AG04449 (cell line): ENCODE measurements at regions not wholly inside any gene's neighbourhood (a gene's known extent, or its start where the extent isn't known, plus 50 kb on each side); places are given as distances from the start of the nearest gene placed in this dataset.
"Not testable (repeated sequence)": the region's sequence is repeated elsewhere in the genome, so short reads cannot be mapped to it uniquely, and the experiment has no call there.

ENCODE experiments used
- CTCF ChIA-PET: fragments of 350-600 bp; formaldehyde crosslinking; extraction: SDS; loops from one replicate; lab custom pipeline; 2021; ENCODE audit warnings: antibody characterized with exemption; lab: Yijun Ruan, JAX
- POLR2A ChIA-PET: fragments of 400-600, 350-600 bp; formaldehyde crosslinking; extraction: SDS; loops from one replicate; lab custom pipeline; 2020; ENCODE audit warnings: antibody characterized with exemption, inconsistent platforms; lab: Yijun Ruan, JAX
- DNase-seq: peaks from one replicate; pipeline ENCODE4 v3.0.0-alpha.2; 2010; ENCODE audit warnings: low read depth, low spot score
- H3K4me3 ChIP-seq: 2 replicates; pipeline ENCODE4 v1.5.1; 2011; ENCODE audit warnings: low read depth, mild to moderate bottlenecking, control low read depth, low read length
- TF ChIP-seq, protein P1 (sequence below): IDR thresholded peaks from one replicate; pipeline ENCODE4 v1.5.1; 2011; ENCODE audit warnings: mild to moderate bottlenecking, moderate library complexity, low read length, control low read depth, inconsistent platforms; ENCODE audit not compliant: insufficient read depth; ENCODE audit errors: missing control alignments

DNA sequence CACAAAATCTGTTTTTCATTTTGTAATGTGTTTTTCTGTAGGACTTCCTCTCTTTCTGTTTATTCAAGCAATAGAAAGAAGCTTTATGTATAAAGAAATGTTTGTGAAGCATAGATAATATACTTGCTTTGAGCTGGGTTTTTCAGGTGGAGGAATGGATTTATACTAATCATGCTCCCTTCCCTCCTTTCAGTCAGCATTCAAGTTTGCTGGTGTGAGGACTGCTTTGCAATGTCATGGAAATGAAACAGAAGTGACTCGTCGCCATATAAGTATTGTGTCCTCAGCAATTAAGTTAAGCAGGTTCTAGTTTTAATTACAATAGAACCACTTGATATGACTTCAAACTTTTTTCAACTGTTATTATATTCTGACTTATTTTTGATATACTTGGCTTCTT is 1447.1 kb downstream of the PCDH19 start:
- POLR2A ChIA-PET, result no interaction called here
- no peak overlapping the region for H3K4me3 ChIP-seq
- no peak for DNase-seq
- TF ChIP-seq, protein P1, sequence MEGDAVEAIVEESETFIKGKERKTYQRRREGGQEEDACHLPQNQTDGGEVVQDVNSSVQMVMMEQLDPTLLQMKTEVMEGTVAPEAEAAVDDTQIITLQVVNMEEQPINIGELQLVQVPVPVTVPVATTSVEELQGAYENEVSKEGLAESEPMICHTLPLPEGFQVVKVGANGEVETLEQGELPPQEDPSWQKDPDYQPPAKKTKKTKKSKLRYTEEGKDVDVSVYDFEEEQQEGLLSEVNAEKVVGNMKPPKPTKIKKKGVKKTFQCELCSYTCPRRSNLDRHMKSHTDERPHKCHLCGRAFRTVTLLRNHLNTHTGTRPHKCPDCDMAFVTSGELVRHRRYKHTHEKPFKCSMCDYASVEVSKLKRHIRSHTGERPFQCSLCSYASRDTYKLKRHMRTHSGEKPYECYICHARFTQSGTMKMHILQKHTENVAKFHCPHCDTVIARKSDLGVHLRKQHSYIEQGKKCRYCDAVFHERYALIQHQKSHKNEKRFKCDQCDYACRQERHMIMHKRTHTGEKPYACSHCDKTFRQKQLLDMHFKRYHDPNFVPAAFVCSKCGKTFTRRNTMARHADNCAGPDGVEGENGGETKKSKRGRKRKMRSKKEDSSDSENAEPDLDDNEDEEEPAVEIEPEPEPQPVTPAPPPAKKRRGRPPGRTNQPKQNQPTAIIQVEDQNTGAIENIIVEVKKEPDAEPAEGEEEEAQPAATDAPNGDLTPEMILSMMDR, result no peak
- CTCF ChIA-PET, result no interaction called here

DNA sequence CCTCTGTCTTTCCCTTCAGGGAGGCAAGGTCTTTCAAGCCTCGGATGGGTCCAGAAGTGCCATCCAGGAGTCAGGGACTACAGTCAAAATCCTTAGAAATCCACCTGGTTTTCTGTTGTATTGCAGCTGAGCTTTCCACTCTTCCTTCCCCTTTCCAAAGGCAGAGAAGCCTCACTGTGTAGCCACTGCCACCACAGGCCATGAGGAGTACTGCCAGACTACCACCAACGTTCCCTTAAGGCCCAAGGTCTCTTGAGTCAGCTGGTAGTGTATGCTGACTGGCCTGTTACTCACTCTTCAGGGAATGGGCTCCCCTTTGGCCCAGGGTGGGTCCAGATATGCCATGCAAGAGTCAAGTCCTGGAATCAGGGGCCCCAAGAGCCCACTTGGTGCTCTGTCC is 1454.1 kb downstream of the PCDH19 start:
- TF ChIP-seq, protein P1, result no peak
- no peak overlapping the region for H3K4me3 ChIP-seq
- ChIA-PET POLR2A (no interaction called here), CTCF (no interaction called here)
- no peak for DNase-seq

DNA sequence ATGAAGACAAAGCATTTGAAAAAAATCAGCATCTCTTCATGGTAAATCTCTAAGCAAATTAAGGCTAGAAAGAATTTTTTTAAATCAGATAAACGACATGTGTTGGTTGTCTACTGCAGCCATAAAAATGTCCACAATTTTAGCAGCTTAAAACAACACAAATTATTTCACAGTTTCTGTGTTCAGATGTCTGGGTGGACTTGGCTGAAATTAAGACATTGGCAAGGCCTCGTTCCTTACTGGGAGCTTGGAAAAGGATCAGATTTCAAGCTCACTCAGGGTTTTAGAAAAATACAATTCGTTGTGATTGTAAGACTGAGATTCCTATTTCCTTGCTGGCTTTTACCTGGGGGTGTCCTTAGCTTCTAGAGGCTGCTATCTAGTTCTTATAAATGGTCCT is 1470.6 kb downstream of the PCDH19 start:
- POLR2A ChIA-PET, result no interaction called here

DNA sequence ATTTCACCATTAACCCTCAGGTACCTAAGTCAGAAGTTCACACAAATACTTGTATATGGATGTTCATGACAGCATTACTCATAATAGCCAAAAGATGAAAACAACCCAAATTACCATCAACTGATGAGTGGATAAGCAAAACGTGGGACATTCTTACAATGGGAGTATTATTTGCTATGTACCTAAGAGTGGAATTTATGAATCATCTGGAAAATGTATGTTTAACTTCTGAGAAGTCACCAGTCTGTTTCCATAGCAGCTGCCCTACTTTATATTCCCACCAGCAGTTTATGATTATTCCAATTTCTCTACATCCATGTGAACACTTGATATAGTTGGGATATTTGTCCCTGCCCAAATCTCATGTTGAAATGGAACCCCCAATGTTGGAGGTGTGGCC is 1478.9 kb downstream of the PCDH19 start:
- POLR2A ChIA-PET, result no interaction called here
- TF ChIP-seq, protein P1, result no peak
- CTCF ChIA-PET, result no interaction called here
- no peak for DNase-seq
- no peak overlapping the region for H3K4me3 ChIP-seq

More for the DNA sequence above, 1470.6 kb downstream of the PCDH19 start:
- no peak for DNase-seq
- CTCF ChIA-PET, result no interaction called here
- no peak overlapping the region for H3K4me3 ChIP-seq
- TF ChIP-seq, protein P1, result no peak

DNA sequence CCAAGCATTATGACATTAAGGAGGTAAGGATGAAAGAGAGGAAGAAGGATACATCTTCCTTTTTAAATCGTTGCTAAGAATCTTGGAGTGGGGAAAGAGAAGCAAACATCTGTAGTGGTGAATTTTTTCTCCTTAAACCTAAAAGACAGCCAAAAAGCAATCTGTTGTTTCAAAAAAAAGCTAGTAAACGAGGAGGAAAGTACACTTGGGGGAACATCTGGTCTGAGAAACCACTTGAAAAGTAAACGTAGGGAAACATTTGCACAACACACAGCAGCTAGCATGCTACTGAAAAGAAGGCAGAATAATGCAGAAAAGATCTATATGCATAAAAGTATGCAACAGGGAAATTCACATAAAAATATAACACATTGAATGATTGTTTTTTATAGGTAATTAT is 1485.6 kb downstream of the PCDH19 start:
- POLR2A ChIA-PET, result no interaction called here
- CTCF ChIA-PET, result no interaction called here
- DNase-seq, result no peak
- H3K4me3 ChIP-seq, result no peak overlapping the region
- TF ChIP-seq, protein P1, result no peak

DNA sequence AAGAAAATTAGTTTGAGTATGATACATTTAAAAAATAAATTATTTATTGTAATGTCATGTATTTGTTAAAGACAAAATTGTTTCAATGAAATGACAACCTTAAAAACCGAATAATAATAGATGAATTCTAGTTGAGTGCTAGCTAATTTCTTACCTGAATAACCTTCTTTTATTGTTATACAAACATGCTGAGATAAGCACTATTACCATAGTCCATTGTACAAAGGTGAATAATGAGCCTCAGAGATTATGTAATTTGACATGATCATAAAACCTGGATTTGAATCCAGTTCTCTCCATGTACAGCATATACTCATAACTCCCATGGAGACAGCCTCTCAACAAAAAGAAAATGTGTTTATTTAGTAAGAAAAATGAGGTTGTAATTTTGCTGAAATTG is 1512.9 kb downstream of the PCDH19 start:
- TF ChIP-seq, protein P1, result no peak
- H3K4me3 ChIP-seq, result no peak overlapping the region
- ChIA-PET POLR2A (no interaction called here), CTCF (no interaction called here)
- DNase-seq, result no peak

DNA sequence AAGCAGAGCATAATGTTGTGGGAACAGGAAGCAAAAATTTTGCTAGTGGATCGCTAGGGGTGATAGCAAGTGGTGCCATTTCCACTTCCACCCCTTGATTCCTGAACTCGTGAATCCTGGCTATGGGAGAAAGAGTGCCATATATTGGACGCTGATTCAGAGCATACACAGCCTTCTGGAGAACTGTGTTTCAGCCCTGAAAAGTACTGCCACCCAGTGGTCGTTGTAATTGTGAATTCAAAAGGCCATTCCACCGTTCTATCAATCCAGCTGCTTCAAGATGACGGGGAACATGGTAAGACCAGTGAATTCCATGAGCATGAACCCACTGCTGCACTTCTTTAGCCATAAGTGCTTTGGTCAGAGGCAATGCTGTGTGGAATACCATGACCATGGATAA is 1559.4 kb downstream of the PCDH19 start:
- CTCF ChIA-PET, H3K4me3 ChIP-seq, DNase-seq: not testable (repeated sequence)

More for the DNA sequence above, 1559.4 kb downstream of the PCDH19 start:
- POLR2A ChIA-PET, result not testable (repeated sequence)
